Smooth muscle cell (in vitro differentiated cells): ENCODE measurements at regions not wholly inside any gene's neighbourhood (a gene's known extent, or its start where the extent isn't known, plus 50 kb on each side); places are given as distances from the start of the nearest gene placed in this dataset.
A peak's percentile ranks its signal among the peaks of the same experiment; 100 is the strongest.

Experiments used
- DNase-seq: peaks from one replicate; lab custom pipeline; 2025; ENCODE audit not compliant: unreplicated experiment; lab: John Stamatoyannopoulos, UW
- H2AFZ ChIP-seq: fragments of 200-600 bp; sonication (generic); 2 replicates; pipeline ENCODE4 v1.6.0; 2016; ENCODE audit warnings: antibody characterized with exemption, low read depth, mild to moderate bottlenecking
- H3F3A ChIP-seq: fragments of 200-600 bp; sonication (generic); 2 replicates; pipeline ENCODE4 v1.6.0; 2017; ENCODE audit warnings: antibody characterized with exemption, low read depth
- H3K27ac ChIP-seq: fragments of 200-600 bp; sonication (generic); 2 replicates; pipeline ENCODE4 v1.5.1; 2016; ENCODE audit warnings: low read depth, mild to moderate bottlenecking
- H3K27me3 ChIP-seq: fragments of 200-600 bp; sonication (generic); 2 replicates; pipeline ENCODE4 v1.6.1; 2016; ENCODE audit warnings: low read depth, mild to moderate bottlenecking
- H3K36me3 ChIP-seq: fragments of 200-600 bp; sonication (generic); 2 replicates; pipeline ENCODE4 v1.5.1; 2016; ENCODE audit warnings: low read depth
- H3K4me1 ChIP-seq: fragments of 200-600 bp; sonication (generic); 2 replicates; pipeline ENCODE4 v1.5.1; 2016; ENCODE audit warnings: low read depth
- H3K4me2 ChIP-seq: fragments of 200-600 bp; sonication (generic); 2 replicates; pipeline ENCODE4 v1.6.0; 2016; ENCODE audit warnings: mild to moderate bottlenecking
- H3K4me3 ChIP-seq: fragments of 200-600 bp; sonication (generic); 2 replicates; pipeline ENCODE4 v1.5.1; 2016; ENCODE audit warnings: mild to moderate bottlenecking
- H3K79me2 ChIP-seq: fragments of 200-600 bp; sonication (generic); 2 replicates; pipeline ENCODE4 v1.6.0; 2016; ENCODE audit warnings: low read depth, mild to moderate bottlenecking
- H3K9ac ChIP-seq: fragments of 200-600 bp; sonication (generic); 2 replicates; pipeline ENCODE4 v1.6.0; 2016; ENCODE audit warnings: low read depth
- H3K9me3 ChIP-seq: fragments of 200-600 bp; sonication (generic); replicated peaks from 2 replicates; pipeline ENCODE4 v1.5.1; 2016; ENCODE audit warnings: low read depth
- H4K20me1 ChIP-seq: fragments of 200-600 bp; sonication (generic); 2 replicates; pipeline ENCODE4 v1.6.0; 2016; ENCODE audit warnings: low read depth
- CTCF ChIP-seq: fragments of 200-600 bp; sonication (generic); IDR thresholded peaks from 2 replicates; pipeline ENCODE4 v1.5.1; 2017; ENCODE audit warnings: borderline replicate concordance, mild to moderate bottlenecking, antibody characterized with exemption; ENCODE audit not compliant: insufficient read depth, poor library complexity, severe bottlenecking
- WGBS: methylation state at CpG from one replicate; pipeline ENCODE4 v1.1.7; 2016; ENCODE audit warnings: low lambda C conversion rate; 5-methylcytosine and 5-hydroxymethylcytosine counted together

GRCh38 chrX:128165884-128166408 is 113.7 kb upstream of the ACTRT1 start:
- H3K79me2 ChIP-seq, result no peaks in the 10 kb centered on the region
- H3K4me2 ChIP-seq, result no peak overlapping the region
- no peaks in the 10 kb centered on the region for H3K27me3 ChIP-seq
- DNase-seq, result no peak
- no peaks in the 10 kb centered on the region for H3F3A ChIP-seq
- 68% methylated on average over 2 of the region's 2 CpGs for WGBS
- no peak for TF ChIP-seq CTCF
- no peaks in the 10 kb centered on the region for H4K20me1 ChIP-seq
- H2AFZ ChIP-seq, result no peak overlapping the region
- no peaks in the 10 kb centered on the region for H3K4me1 ChIP-seq
- no peak overlapping the region for H3K27ac ChIP-seq
- H3K9ac ChIP-seq, result no peak overlapping the region
- no peaks in the 10 kb centered on the region for H3K36me3 ChIP-seq
- no peak overlapping the region for H3K4me3 ChIP-seq
- H3K9me3 ChIP-seq, result no peaks in the 10 kb centered on the region

GRCh38 chrX:128156204-128156603 is 104.0 kb upstream of the ACTRT1 start:
- DNase-seq, result no peak
- Histone ChIP-seq H3K4me3 (no peak overlapping the region), H3K79me2 (no peaks in the 10 kb centered on the region), H3K4me2 (no peak overlapping the region), H3K27me3 (no peaks in the 10 kb centered on the region), H2AFZ (no peak overlapping the region), H4K20me1 (no peaks in the 10 kb centered on the region), H3K27ac (no peak overlapping the region), H3F3A (no peaks in the 10 kb centered on the region), H3K4me1 (no peaks in the 10 kb centered on the region), H3K36me3 (no peaks in the 10 kb centered on the region), H3K9me3 (peaks cover 6% of the 10 kb centered on the region), H3K9ac (no peak overlapping the region)
- 77% methylated on average over 4 of the region's 4 CpGs for WGBS
- TF ChIP-seq CTCF, result no peak

GRCh38 chrX:128142745-128143144 is 90.5 kb upstream of the ACTRT1 start:
- TF ChIP-seq CTCF, result no peak
- Histone ChIP-seq H3K4me1 (no peaks in the 10 kb centered on the region), H2AFZ (no peak overlapping the region), H3K27me3 (no peaks in the 10 kb centered on the region), H3K9ac (no peak overlapping the region), H3K79me2 (no peaks in the 10 kb centered on the region), H3K9me3 (no peaks in the 10 kb centered on the region), H3K36me3 (no peaks in the 10 kb centered on the region), H3K27ac (no peak overlapping the region), H3K4me2 (no peak overlapping the region), H3K4me3 (no peak overlapping the region), H3F3A (no peaks in the 10 kb centered on the region), H4K20me1 (no peaks in the 10 kb centered on the region)
- no peak for DNase-seq
- WGBS, result 87% methylated on average over 3 of the region's 3 CpGs

GRCh38 chrX:128106630-128107029 is 54.4 kb upstream of the ACTRT1 start:
- H3K27ac ChIP-seq, result no peak overlapping the region
- no peaks in the 10 kb centered on the region for H3F3A ChIP-seq
- WGBS, result 13% methylated on average over 1 of the region's 1 CpG
- no peak overlapping the region for H2AFZ ChIP-seq
- H3K4me2 ChIP-seq, result no peak overlapping the region
- no peak overlapping the region for H3K4me3 ChIP-seq
- H4K20me1 ChIP-seq, result no peaks in the 10 kb centered on the region
- H3K36me3 ChIP-seq, result no peaks in the 10 kb centered on the region
- no peaks in the 10 kb centered on the region for H3K4me1 ChIP-seq
- no peaks in the 10 kb centered on the region for H3K9me3 ChIP-seq
- peak; percentile 34 for TF ChIP-seq CTCF
- H3K9ac ChIP-seq, result no peak overlapping the region
- H3K27me3 ChIP-seq, result no peaks in the 10 kb centered on the region
- DNase-seq, result no peak
- H3K79me2 ChIP-seq, result no peaks in the 10 kb centered on the region
